GM18858 (cell line): ENCODE measurements at regions not wholly inside any gene's neighbourhood (a gene's known extent, or its start where the extent isn't known, plus 50 kb on each side); places are given as distances from the start of the nearest gene placed in this dataset.
"Not testable (repeated sequence)": the region's sequence is repeated elsewhere in the genome, so short reads cannot be mapped to it uniquely, and the experiment has no call there.

ENCODE experiments used
- ATAC-seq: cut with Tn5 transposase; IDR thresholded peaks from one replicate; pipeline ENCODE4 v1.9.1; 2021; ENCODE audit not compliant: unreplicated experiment

DNA sequence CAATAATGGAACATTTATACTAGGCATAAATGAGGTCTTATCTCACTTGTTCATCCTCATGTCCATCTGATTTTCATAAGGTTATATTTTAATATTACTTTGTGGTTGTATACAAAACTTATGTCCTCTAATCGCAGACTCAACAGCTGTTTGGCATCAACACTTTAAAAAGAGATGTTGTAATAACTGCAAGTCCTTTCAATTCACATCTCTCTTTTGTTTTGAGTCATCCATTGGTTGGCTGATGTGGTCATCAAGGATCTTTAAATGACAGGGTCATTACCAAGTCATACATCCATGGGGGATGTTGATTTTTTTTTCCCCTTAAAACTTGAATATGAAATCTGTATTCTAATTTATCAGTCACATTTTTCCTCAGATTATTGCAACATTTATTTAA, 299.4 kb upstream of the NRSN1 start:
- ATAC-seq, result no peak

DNA sequence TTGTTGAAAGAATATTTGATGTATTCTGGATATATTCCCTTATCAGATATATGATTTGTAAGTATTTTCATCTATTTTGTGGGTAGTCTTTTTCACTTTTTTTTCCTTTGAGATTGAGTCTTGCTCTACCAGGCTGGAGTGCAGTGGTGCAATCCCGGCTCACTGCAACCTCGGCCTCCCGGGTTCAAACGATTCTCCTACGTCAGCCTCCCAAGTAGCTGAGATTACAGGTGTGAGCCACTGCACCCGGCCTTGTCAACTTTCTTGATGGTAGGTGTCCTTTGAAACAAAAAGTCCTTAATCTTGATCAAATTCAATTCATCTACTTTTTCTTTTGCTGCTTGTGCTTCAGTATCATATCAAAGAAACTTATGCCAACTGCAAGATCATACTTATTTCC, 297.2 kb upstream of the NRSN1 start:
- no peak for ATAC-seq

GRCh38 chr6:23841116-23841515, 284.9 kb upstream of the NRSN1 start:
- ATAC-seq, result no peak

GRCh38 chr6:23842760-23843159, 283.3 kb upstream of the NRSN1 start:
- ATAC-seq, result no peak

DNA sequence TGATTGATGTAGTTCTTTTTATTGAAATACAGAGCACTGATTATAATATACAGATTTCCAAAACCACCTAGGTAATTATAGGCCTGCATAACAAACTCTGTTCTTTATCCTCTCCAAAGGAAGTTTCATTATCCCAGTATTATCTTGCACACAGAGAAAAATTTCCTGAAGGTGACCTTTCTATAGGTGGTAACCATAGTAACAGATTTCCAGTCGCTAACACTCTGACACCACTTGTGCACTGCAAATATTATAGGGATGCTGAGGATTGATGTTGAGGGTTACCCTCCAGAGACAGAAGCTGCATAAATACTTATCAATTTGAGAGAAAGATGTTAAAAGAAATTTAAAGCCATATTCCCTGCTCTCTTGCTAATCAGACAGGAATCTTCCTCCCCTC, 274.5 kb upstream of the NRSN1 start:
- ATAC-seq, result no peak

DNA sequence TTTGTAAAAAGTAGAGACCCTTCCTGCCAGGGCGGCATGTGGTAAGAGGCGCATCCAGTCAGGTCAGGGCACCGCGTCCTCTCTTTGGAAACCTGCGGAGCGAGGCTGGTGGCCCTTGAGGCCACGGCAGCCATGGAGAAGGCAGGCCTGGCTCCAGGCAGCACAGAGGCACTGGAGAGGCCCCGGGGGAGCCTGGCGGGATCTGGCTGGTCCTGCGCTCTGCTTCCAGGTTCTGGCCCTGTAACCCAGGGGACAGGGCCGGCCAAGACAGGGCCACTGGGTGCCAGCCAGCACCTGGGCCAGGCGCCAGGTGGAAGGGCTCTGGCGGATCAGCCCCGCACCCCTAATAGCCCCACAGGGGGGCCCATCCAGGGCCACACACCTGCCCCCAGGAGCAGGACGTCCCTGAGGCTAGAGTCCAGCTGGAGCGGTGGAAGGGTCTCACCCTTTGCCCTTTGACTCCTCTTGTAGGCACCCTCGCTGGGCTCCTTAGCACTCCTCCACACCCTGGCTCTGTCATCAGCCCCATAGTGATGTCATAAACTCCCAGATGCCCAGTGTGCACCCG, 272.4 kb upstream of the NRSN1 start:
- not testable (repeated sequence) for ATAC-seq

- ATAC-seq, result not testable (repeated sequence)
These were observed 271.9 kb upstream of the NRSN1 start for GRCh38 chr6:23854154-23854553.

DNA sequence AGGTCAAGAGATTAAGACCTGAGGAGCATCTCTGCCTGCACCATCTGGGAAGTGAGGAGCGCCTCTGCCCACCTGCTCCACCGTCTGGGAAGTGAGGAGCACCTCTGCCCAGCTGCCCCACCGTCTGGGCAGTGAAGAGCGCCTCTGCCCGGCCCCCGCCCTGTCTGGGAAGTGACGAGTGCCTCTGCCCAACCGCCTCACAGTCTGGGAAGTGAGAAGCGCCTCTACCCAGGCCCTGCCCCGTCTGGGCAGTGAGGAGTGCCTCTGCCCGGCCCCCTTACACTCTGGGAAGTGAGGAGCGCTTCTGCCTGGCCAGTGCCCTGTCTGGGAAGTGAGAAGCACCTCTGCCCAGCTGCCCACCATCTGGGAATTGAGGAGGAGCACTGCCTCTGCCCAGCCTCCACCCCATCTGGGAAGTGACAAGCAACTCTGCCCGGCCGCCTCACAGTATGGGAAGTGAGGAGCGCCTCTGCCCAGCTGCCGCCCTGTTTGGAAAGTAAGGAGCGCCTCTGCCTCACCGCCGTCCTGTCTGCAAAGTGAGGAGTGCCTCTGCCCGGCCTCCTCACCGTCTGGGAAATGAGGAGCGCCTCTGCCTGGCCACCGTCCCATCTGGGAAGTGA, 270.4 kb upstream of the NRSN1 start:
- no peak for ATAC-seq

- ATAC-seq, result no peak
These were observed 255.5 kb upstream of the NRSN1 start for GRCh38 chr6:23870496-23870895.

- no peak for ATAC-seq
These were observed 252.9 kb upstream of the NRSN1 start for GRCh38 chr6:23873161-23873560.

DNA sequence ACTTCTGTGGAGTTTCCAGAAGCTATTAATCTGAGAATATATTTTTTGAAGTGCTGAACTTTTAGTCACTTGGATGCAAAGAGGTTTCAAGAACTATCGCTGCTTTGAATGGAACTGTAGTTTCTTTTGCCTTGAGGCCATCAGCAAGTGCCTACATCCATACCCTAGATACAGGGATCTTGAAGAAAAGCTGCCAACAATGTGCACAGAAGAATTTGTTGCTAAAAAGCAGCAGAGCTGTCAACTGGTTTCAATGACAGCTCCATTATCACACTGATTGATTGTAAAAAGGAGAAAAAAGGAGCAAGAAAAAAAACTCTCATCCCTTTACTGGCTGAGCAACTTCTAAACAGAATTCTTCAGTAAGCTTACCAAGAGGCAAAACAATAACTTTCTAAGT, 251.0 kb upstream of the NRSN1 start:
- no peak for ATAC-seq

GRCh38 chr6:23879816-23880215, 246.2 kb upstream of the NRSN1 start:
- ATAC-seq, result no peak

- ATAC-seq, result no peak
These were observed 235.3 kb upstream of the NRSN1 start for GRCh38 chr6:23890543-23891227.

- no peak for ATAC-seq
These were observed 220.7 kb upstream of the NRSN1 start for GRCh38 chr6:23905133-23905815.

DNA sequence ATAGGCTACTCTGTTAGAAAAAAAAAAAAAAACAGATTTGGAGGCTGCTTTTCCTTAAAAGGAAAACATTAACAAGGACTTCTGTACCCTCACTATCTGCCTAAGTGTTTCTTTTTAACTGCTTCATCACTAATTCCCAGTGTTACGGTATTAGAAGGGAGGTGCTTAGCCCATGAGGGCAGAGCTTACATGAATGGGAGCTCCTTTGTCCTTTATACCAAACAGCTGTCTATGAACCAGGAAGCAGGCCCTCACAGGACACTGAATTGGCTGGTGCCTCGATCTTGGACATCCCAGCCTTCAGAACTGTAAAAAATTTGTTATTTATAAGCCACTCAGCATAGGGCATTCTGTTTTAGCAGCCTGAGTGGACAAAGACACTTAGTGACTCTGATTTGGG, 215.6 kb upstream of the NRSN1 start:
- no peak for ATAC-seq

GRCh38 chr6:23927935-23928334, 198.1 kb upstream of the NRSN1 start:
- ATAC-seq, result no peak

GRCh38 chr6:23929201-23929600, 196.8 kb upstream of the NRSN1 start:
- ATAC-seq, result no peak

GRCh38 chr6:23940466-23940865, 185.5 kb upstream of the NRSN1 start:
- ATAC-seq, result no peak

DNA sequence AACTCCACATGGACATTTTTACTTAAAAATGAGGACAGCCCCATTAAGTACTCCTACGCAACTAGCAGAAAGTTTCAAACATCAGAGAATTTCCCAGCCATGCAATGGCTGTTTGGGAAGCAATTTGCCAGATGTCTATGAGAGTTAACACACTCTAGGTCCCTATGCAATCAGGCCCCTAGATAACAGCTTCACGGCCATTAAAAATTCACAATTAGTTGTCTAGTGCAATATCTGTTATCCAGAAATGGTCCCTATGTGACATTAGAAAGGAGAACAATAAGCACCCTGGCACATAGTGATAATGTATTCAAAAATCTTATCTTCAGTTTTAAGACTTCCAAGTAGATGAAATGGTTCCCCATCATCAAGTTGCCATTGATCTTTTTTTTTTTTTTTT, 174.3 kb upstream of the NRSN1 start:
- no peak for ATAC-seq

- no peak for ATAC-seq
These were observed 173.8 kb upstream of the NRSN1 start for GRCh38 chr6:23952245-23952644.

DNA sequence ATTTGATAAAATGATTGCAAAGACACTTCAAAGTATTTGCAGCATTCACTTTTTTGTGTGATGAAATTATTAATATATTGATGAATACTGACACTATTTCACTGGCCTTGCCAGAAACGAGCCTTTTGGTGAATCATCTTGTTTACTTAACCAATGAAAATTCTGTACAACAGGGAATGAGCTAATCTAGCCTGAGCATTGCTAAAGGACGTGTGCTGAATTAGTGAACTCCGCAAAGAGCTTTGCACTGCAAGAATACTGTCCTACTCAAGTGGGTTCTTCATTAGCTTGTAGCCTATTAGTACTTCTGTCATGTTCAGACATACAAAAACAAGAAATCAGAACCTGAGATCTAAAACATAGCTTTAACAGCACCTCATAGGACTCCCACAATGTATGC, 172.0 kb upstream of the NRSN1 start:
- ATAC-seq, result no peak

DNA sequence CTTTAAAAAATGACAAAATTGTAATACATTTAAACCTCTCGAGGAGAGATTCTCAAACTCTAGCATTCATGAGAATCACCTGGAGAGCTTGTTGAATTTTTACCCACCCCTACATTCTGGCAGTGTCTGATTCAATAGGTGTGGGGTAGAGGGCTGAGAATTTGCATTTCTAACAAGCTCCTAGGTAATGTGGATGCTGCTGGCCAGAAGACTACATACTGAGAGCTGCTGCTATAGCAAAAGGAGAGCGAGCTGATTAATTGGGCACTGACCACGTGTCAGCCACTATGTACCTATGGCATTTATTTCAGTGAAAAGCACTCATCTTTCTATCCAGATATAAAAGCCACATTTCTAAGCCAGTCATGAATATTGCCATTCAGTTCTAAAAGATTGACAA, 169.0 kb upstream of the NRSN1 start:
- no peak for ATAC-seq
